ENCODE measurements at regions not wholly inside any gene's neighbourhood (a gene's known extent, or its start where the extent isn't known, plus 50 kb on each side); places are given as distances from the start of the nearest gene placed in this dataset.

DNA sequence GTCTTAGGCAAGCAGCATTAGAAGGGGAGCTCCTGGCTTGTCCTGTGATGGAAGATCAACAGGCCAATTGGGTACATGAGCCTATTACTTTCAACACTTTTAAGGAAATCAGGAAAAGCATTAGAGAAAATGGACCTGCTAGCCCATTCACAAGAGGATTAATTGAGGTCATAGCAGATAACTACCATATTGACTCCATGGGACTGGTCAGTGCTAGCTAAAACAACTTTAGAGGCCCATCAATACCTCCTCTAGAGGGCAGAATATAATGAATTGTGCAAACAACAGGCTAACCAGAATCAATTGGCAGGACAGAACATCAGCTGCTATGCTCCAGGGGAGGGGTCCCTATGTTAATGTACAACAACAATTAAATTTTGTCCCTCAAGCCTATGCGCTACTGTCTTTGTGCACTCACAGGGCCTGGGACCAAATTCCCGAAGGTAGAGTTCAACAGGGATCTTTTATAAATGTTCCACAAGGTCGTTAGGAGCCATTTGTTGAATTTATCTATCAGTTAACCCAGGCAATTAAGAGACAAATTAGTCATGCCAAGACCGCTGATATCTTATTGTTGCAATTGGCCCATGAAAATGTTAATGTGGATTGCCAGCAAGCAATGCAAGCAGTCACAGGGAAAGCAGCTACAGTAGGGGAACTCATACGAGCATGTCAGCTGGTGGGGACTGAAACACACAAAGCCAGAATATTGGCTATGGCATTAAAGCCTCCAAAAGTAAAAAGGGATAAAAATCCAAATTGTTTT, 106.6 kb upstream of the BTN3A2 start:
- Histone ChIP-seq H3K36me3 (ENCODE audit: control insufficient read depth in 4 of 4, insufficient read depth in 3 of 4, low read depth in 1 of 4, low read length in 3 of 4) (no peaks in the 10 kb centered on the region), H3K27ac (ENCODE audit: low read depth in 1 of 2, low read length in 2 of 2) (no peak overlapping the region), H3K4me3 (ENCODE audit: low read depth in 1 of 3, low read length in 3 of 3) (no peak overlapping the region), H3K9me3 (ENCODE audit: control insufficient read depth in 4 of 4, low read length in 3 of 4) (peaks cover 0 to 2% (median under 1%) of the 10 kb centered on the region in 4 donors), H3K27me3 (ENCODE audit: control insufficient read depth in 4 of 4, insufficient read depth in 4 of 4, low read length in 3 of 4) (peaks cover 0 to 6% (median 2%) of the 10 kb centered on the region in 4 donors), H3K9ac (ENCODE audit: low read depth in 1 of 2, low read length in 2 of 2) (no peak overlapping the region), H3K4me1 (ENCODE audit: control insufficient read depth in 4 of 4, insufficient read depth in 4 of 4, low read length in 3 of 4) (no peaks in the 10 kb centered on the region)
- no peak for DNase-seq (ENCODE audit: low spot score)
- no peak for TF ChIP-seq MAX (IDR thresholded peaks at IDR 0.05)
- no peak for TF ChIP-seq JUND (IDR thresholded peaks at IDR 0.05)
- TF ChIP-seq RAD21 (IDR thresholded peaks at IDR 0.05), result no peak
- no peak for TF ChIP-seq FOXA1 (IDR thresholded peaks at IDR 0.05)
- no peak for TF ChIP-seq YY1 (IDR thresholded peaks at IDR 0.05)
- no peak for TF ChIP-seq SP1 (IDR thresholded peaks at IDR 0.05)
- no peak for TF ChIP-seq EGR1 (IDR thresholded peaks at IDR 0.05; ENCODE audit: low read depth in 2 of 2)
- TF ChIP-seq FOXA2 (IDR thresholded peaks at IDR 0.05), result no peak
- no peak for TF ChIP-seq TAF1 (conservative IDR thresholded peaks at IDR 0.05)
- TF ChIP-seq ATF3 (IDR thresholded peaks at IDR 0.05), result no peak
- no peak for TF ChIP-seq RXRA (IDR thresholded peaks at IDR 0.05)
- WGBS, result 90% methylated on average over 5 of the region's 5 CpGs

- H3K9ac ChIP-seq (ENCODE audit: low read depth in 1 of 2, low read length in 2 of 2), result no peak overlapping the region
- H3K4me3 ChIP-seq (ENCODE audit: low read depth in 1 of 3, low read length in 3 of 3), result no peak overlapping the region
- H3K27ac ChIP-seq (ENCODE audit: low read depth in 1 of 2, low read length in 2 of 2), result no peak overlapping the region
- no peaks in the 10 kb centered on the region for H3K4me1 ChIP-seq (ENCODE audit: control insufficient read depth in 4 of 4, insufficient read depth in 4 of 4, low read length in 3 of 4)
- TF ChIP-seq TAF1 (conservative IDR thresholded peaks at IDR 0.05) (no peak), MAX (IDR thresholded peaks at IDR 0.05) (no peak), GABPA (IDR thresholded peaks at IDR 0.05 in 1 of 2, conservative IDR thresholded peaks at IDR 0.05 in 1 of 2) (no peak)
- H3K36me3 ChIP-seq (ENCODE audit: control insufficient read depth in 4 of 4, insufficient read depth in 3 of 4, low read depth in 1 of 4, low read length in 3 of 4), result no peaks in the 10 kb centered on the region
- DNase-seq (ENCODE audit: low spot score), result no peak
- peaks cover 0 to 2% (median under 1%) of the 10 kb centered on the region in 4 donors for H3K9me3 ChIP-seq (ENCODE audit: control insufficient read depth in 4 of 4, low read length in 3 of 4)
- 49% methylated on average over 7 of the region's 7 CpGs for WGBS
- peaks cover 0 to 6% (median 2%) of the 10 kb centered on the region in 4 donors for H3K27me3 ChIP-seq (ENCODE audit: control insufficient read depth in 4 of 4, insufficient read depth in 4 of 4, low read length in 3 of 4)
These were observed 104.8 kb upstream of the BTN3A2 start for GRCh38 chr6:26260110-26260637.

DNA sequence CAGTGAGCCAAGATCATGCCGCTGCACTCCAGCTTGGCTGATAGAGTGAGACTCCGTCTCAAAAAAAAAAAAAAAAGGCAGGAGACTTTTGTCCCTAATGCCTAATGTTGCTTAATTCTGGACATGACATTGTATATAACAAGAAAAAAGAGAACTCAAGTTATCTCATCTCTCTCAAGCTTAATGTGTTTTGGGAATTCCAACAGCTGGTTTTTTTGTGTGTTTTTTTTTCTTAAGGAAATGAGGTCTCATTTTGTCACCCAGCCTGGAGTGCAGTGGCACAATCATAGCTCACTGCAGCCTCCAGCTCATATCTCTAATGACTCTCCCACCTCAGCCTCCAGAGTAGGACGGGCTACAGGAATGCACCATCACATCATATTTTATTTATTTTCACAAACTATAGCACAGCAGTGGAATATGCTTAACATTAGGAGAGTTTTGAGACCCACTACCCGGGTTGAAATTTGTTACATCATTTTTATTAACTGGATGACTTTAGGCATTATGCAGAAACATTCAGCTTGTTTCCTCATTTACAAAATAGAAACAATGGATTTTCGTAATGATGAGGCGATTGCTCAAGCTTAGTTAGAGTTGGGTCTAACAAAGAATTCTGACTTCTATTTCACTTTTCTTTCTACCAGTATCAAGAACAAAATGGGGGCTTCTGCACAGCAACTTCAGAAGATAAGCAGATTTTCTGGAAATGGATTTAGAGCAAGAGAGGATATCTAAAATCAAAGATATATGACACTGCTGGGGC, 104.1 kb upstream of the BTN3A2 start:
- Histone ChIP-seq H3K36me3 (ENCODE audit: control insufficient read depth in 4 of 4, insufficient read depth in 3 of 4, low read depth in 1 of 4, low read length in 3 of 4) (no peaks in the 10 kb centered on the region), H3K9me3 (ENCODE audit: control insufficient read depth in 4 of 4, low read length in 3 of 4) (peaks cover 0 to 2% (median under 1%) of the 10 kb centered on the region in 4 donors), H3K9ac (ENCODE audit: low read depth in 1 of 2, low read length in 2 of 2) (no peak overlapping the region), H3K4me1 (ENCODE audit: control insufficient read depth in 4 of 4, insufficient read depth in 4 of 4, low read length in 3 of 4) (no peaks in the 10 kb centered on the region), H3K27ac (ENCODE audit: low read depth in 1 of 2, low read length in 2 of 2) (no peak overlapping the region), H3K4me3 (ENCODE audit: low read depth in 1 of 3, low read length in 3 of 3) (no peak overlapping the region), H3K27me3 (ENCODE audit: control insufficient read depth in 4 of 4, insufficient read depth in 4 of 4, low read length in 3 of 4) (peaks cover 0 to 6% (median 2%) of the 10 kb centered on the region in 4 donors)
- DNase-seq (ENCODE audit: low spot score), result no peak
- WGBS, result 84% methylated on average over 6 of the region's 6 CpGs
- TF ChIP-seq RAD21 (IDR thresholded peaks at IDR 0.05) (no peak), ZBTB33 (IDR thresholded peaks at IDR 0.05) (no peak), MAX (IDR thresholded peaks at IDR 0.05) (no peak)

Data from liver (tissue), 7 donors.